GM12891 (cell line): ENCODE measurements at regions not wholly inside any gene's neighbourhood (a gene's known extent, or its start where the extent isn't known, plus 50 kb on each side); places are given as distances from the start of the nearest gene placed in this dataset.

Experiments
- POLR2A ChIP-seq: IDR thresholded peaks from 2 replicates; pipeline ENCODE4 v1.6.1; 2011; ENCODE audit warnings: low read depth, low read length, control low read depth
- POLR2AphosphoS5 ChIP-seq: IDR thresholded peaks from 2 replicates; pipeline ENCODE4 v1.6.1; 2011; ENCODE audit warnings: low read depth, low read length, control low read depth
- POU2F2 ChIP-seq: IDR thresholded peaks from 2 replicates; pipeline ENCODE4 v1.6.1; 2011; ENCODE audit warnings: low read depth, mild to moderate bottlenecking, control low read depth, low read length, moderate library complexity
- SPI1 ChIP-seq: IDR thresholded peaks from 2 replicates; pipeline ENCODE4 v1.6.1; 2011; ENCODE audit warnings: low read depth, low read length, control low read depth

DNA sequence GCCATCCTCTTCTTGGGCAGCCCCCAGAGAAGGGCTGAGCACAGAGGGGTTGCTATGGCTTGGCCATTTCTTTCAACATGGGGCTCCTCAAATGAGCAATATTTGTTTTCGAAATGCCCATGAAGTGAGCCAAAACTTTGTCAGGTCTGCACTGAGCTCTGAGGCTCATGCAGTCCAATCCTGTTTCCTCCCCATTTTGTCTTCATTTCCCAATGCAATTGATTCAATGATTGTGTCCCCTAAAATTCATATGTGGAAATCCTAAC lies 60.6 kb upstream of the CD44 start:
- no peak for TF ChIP-seq POLR2AphosphoS5
- TF ChIP-seq POLR2A = no peak
- no peak for TF ChIP-seq SPI1
- TF ChIP-seq POU2F2 = no peak
